ENCODE measurements at regions not wholly inside any gene's neighbourhood (a gene's known extent, or its start where the extent isn't known, plus 50 kb on each side); places are given as distances from the start of the nearest gene placed in this dataset.

DNA sequence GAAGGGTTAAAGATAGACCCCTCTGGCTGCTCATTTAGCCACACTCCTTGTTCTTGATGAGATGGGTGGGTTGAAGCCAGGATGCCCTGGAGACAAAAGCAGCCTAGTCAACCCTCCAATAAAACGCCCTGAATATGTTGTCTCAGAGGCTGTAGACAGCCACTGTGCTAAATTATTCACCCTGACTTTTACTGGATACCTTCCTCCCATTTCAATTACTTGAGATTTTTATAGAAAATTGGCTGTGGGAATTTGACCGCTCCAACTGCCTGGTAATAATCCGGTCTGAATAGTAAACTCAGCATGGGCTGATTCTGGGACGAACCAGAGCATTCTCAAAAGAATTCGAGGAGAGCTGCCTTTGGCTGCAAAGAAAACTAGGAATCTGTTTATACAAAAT lies 104.2 kb downstream of the SNX18 start:
- H3K9me3 Mint-ChIP-seq: no peaks in the 10 kb centered on the region; the same call in 2 of the 3 replicates
- Histone ChIP-seq H3K27ac (ENCODE audit: low read depth) (no peak overlapping the region), H3K4me2 (no peak overlapping the region), H3K36me3 (ENCODE audit: insufficient read depth) (no peaks in the 10 kb centered on the region; the same call in 1 of the 2 replicates), H3K27me3 (ENCODE audit: insufficient read depth) (no peaks in the 10 kb centered on the region), H3K4me3 (no peak overlapping the region), H3K4me1 (ENCODE audit: insufficient read depth) (no peaks in the 10 kb centered on the region), H3F3A (replicated peaks; ENCODE audit: low read depth) (no peaks in the 10 kb centered on the region), H2AFZ (no peak overlapping the region), H3K79me2 (replicated peaks; ENCODE audit: insufficient read depth) (no peaks in the 10 kb centered on the region), H4K20me1 (replicated peaks; ENCODE audit: insufficient read depth) (no peaks in the 10 kb centered on the region), H3K9me2 (ENCODE audit: insufficient read depth) (0 out of 2 replicates have a peak, but pooled peaks cover 8% of the 10 kb centered on the region)
- no peak overlapping the region for H3K4me3 Mint-ChIP-seq
- ATAC-seq: no peak
- no peak overlapping the region for H3K27ac Mint-ChIP-seq
- H3K27me3 Mint-ChIP-seq (ENCODE audit: insufficient read depth, low read depth, poor library complexity): no peaks in the 10 kb centered on the region
- no peaks in the 10 kb centered on the region; the same call in 2 of the 3 replicates for H3K36me3 Mint-ChIP-seq (ENCODE audit: low read depth)
- TF ChIP-seq JUNB (IDR thresholded peaks at IDR 0.05; ENCODE audit: unreplicated experiment): no peak
- TF ChIP-seq, protein P1, sequence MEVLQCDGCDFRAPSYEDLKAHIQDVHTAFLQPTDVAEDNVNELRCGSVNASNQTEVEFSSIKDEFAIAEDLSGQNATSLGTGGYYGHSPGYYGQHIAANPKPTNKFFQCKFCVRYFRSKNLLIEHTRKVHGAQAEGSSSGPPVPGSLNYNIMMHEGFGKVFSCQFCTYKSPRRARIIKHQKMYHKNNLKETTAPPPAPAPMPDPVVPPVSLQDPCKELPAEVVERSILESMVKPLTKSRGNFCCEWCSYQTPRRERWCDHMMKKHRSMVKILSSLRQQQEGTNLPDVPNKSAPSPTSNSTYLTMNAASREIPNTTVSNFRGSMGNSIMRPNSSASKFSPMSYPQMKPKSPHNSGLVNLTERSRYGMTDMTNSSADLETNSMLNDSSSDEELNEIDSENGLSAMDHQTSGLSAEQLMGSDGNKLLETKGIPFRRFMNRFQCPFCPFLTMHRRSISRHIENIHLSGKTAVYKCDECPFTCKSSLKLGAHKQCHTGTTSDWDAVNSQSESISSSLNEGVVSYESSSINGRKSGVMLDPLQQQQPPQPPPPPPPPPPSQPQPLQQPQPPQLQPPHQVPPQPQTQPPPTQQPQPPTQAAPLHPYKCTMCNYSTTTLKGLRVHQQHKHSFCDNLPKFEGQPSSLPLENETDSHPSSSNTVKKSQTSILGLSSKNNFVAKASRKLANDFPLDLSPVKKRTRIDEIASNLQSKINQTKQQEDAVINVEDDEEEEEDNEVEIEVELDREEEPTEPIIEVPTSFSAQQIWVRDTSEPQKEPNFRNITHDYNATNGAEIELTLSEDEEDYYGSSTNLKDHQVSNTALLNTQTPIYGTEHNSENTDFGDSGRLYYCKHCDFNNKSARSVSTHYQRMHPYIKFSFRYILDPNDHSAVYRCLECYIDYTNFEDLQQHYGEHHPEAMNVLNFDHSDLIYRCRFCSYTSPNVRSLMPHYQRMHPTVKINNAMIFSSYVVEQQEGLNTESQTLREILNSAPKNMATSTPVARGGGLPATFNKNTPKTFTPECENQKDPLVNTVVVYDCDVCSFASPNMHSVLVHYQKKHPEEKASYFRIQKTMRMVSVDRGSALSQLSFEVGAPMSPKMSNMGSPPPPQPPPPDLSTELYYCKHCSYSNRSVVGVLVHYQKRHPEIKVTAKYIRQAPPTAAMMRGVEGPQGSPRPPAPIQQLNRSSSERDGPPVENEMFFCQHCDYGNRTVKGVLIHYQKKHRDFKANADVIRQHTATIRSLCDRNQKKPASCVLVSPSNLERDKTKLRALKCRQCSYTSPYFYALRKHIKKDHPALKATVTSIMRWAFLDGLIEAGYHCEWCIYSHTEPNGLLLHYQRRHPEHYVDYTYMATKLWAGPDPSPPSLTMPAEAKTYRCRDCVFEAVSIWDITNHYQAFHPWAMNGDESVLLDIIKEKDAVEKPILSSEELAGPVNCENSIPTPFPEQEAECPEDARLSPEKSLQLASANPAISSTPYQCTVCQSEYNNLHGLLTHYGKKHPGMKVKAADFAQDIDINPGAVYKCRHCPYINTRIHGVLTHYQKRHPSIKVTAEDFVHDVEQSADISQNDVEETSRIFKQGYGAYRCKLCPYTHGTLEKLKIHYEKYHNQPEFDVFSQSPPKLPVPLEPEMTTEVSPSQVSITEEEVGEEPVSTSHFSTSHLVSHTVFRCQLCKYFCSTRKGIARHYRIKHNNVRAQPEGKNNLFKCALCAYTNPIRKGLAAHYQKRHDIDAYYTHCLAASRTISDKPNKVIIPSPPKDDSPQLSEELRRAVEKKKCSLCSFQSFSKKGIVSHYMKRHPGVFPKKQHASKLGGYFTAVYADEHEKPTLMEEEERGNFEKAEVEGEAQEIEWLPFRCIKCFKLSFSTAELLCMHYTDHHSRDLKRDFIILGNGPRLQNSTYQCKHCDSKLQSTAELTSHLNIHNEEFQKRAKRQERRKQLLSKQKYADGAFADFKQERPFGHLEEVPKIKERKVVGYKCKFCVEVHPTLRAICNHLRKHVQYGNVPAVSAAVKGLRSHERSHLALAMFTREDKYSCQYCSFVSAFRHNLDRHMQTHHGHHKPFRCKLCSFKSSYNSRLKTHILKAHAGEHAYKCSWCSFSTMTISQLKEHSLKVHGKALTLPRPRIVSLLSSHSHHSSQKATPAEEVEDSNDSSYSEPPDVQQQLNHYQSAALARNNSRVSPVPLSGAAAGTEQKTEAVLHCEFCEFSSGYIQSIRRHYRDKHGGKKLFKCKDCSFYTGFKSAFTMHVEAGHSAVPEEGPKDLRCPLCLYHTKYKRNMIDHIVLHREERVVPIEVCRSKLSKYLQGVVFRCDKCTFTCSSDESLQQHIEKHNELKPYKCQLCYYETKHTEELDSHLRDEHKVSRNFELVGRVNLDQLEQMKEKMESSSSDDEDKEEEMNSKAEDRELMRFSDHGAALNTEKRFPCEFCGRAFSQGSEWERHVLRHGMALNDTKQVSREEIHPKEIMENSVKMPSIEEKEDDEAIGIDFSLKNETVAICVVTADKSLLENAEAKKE (CRISPR knock-in tag; IDR thresholded peaks at IDR 0.05): no peak
- TF ChIP-seq, protein P2, sequence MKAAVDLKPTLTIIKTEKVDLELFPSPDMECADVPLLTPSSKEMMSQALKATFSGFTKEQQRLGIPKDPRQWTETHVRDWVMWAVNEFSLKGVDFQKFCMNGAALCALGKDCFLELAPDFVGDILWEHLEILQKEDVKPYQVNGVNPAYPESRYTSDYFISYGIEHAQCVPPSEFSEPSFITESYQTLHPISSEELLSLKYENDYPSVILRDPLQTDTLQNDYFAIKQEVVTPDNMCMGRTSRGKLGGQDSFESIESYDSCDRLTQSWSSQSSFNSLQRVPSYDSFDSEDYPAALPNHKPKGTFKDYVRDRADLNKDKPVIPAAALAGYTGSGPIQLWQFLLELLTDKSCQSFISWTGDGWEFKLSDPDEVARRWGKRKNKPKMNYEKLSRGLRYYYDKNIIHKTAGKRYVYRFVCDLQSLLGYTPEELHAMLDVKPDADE (IDR thresholded peaks at IDR 0.05): no peak
- TF ChIP-seq, protein P3, sequence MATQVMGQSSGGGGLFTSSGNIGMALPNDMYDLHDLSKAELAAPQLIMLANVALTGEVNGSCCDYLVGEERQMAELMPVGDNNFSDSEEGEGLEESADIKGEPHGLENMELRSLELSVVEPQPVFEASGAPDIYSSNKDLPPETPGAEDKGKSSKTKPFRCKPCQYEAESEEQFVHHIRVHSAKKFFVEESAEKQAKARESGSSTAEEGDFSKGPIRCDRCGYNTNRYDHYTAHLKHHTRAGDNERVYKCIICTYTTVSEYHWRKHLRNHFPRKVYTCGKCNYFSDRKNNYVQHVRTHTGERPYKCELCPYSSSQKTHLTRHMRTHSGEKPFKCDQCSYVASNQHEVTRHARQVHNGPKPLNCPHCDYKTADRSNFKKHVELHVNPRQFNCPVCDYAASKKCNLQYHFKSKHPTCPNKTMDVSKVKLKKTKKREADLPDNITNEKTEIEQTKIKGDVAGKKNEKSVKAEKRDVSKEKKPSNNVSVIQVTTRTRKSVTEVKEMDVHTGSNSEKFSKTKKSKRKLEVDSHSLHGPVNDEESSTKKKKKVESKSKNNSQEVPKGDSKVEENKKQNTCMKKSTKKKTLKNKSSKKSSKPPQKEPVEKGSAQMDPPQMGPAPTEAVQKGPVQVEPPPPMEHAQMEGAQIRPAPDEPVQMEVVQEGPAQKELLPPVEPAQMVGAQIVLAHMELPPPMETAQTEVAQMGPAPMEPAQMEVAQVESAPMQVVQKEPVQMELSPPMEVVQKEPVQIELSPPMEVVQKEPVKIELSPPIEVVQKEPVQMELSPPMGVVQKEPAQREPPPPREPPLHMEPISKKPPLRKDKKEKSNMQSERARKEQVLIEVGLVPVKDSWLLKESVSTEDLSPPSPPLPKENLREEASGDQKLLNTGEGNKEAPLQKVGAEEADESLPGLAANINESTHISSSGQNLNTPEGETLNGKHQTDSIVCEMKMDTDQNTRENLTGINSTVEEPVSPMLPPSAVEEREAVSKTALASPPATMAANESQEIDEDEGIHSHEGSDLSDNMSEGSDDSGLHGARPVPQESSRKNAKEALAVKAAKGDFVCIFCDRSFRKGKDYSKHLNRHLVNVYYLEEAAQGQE (IDR thresholded peaks at IDR 0.05; ENCODE audit: unreplicated experiment): no peak
- no peak for TF ChIP-seq NANOG (IDR thresholded peaks at IDR 0.05; ENCODE audit: borderline replicate concordance)
- TF ChIP-seq, protein P4, sequence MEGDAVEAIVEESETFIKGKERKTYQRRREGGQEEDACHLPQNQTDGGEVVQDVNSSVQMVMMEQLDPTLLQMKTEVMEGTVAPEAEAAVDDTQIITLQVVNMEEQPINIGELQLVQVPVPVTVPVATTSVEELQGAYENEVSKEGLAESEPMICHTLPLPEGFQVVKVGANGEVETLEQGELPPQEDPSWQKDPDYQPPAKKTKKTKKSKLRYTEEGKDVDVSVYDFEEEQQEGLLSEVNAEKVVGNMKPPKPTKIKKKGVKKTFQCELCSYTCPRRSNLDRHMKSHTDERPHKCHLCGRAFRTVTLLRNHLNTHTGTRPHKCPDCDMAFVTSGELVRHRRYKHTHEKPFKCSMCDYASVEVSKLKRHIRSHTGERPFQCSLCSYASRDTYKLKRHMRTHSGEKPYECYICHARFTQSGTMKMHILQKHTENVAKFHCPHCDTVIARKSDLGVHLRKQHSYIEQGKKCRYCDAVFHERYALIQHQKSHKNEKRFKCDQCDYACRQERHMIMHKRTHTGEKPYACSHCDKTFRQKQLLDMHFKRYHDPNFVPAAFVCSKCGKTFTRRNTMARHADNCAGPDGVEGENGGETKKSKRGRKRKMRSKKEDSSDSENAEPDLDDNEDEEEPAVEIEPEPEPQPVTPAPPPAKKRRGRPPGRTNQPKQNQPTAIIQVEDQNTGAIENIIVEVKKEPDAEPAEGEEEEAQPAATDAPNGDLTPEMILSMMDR (conservative IDR thresholded peaks at IDR 0.05; ENCODE audit: low read depth in 2 of 2): no peak
- no peak for TF ChIP-seq EZH2 (IDR thresholded peaks at IDR 0.05; ENCODE audit: low read depth, unreplicated experiment)
- no peak for TF ChIP-seq POLR2AphosphoS5 (IDR thresholded peaks at IDR 0.05; ENCODE audit: low read depth)
- TF ChIP-seq CREB1 (CRISPR knock-in tag; IDR thresholded peaks at IDR 0.05; ENCODE audit: low read depth): no peak
- no peak for TF ChIP-seq STAT1 (IDR thresholded peaks at IDR 0.05; ENCODE audit: unreplicated experiment)
- TF ChIP-seq EZH2phosphoT487 (IDR thresholded peaks at IDR 0.05; ENCODE audit: unreplicated experiment): no peak
- TF ChIP-seq ZNF331 (CRISPR knock-in tag; IDR thresholded peaks at IDR 0.05; ENCODE audit: low read depth): no peak
- no peak for TF ChIP-seq ZNF114 (CRISPR knock-in tag; IDR thresholded peaks at IDR 0.05)
- DNase-seq (ENCODE audit: low spot score): no peak
- H3K4me1 Mint-ChIP-seq: peaks cover 5% of the 10 kb centered on the region; the same call in 1 of the 3 replicates

Data from GM23338 (cell line).